A549 (cell line): ENCODE measurements at regions not wholly inside any gene's neighbourhood (a gene's known extent, or its start where the extent isn't known, plus 50 kb on each side); places are given as distances from the start of the nearest gene placed in this dataset.

Source experiments
- EP300 ChIP-seq, 2 experiments: fragments of >200 bp; sonication (Bioruptor Twin); formaldehyde crosslinking; IDR thresholded peaks; 2 replicates in 1 of 2; 3 replicates in 1 of 2; pipeline ENCODE4 v1.6.1; 2016 to 2017
- JUN ChIP-seq, 2 experiments: fragments of >200 bp; sonication (Bioruptor Twin); formaldehyde crosslinking; IDR thresholded peaks; 2 replicates in 1 of 2; 3 replicates in 1 of 2; pipeline ENCODE4 v1.6.1; 2016 to 2017
- KDM5A ChIP-seq: fragments of 200-600 bp; sonication (generic); IDR thresholded peaks from 2 replicates; pipeline ENCODE4 v1.6.1; 2016; ENCODE audit warnings: antibody characterized with exemption, mild to moderate bottlenecking
- PHF8 ChIP-seq: fragments of 200-600 bp; sonication (generic); IDR thresholded peaks from 2 replicates; pipeline ENCODE4 v1.6.1; 2016; ENCODE audit warnings: low read depth, mild to moderate bottlenecking, antibody characterized with exemption, moderate library complexity, borderline replicate concordance
- SMC3 ChIP-seq: fragments of >200 bp; sonication (Bioruptor Twin); formaldehyde crosslinking; IDR thresholded peaks from 3 replicates; pipeline ENCODE4 v1.6.1; 2018; ENCODE audit warnings: inconsistent platforms
- SREBF2 ChIP-seq: fragments of 450-650 bp; IDR thresholded peaks from 2 replicates; pipeline ENCODE4 v1.6.1; 2014; ENCODE audit warnings: mild to moderate bottlenecking, moderate library complexity
- TF ChIP-seq, protein P1 (sequence below): fragments of >200 bp; sonication (Bioruptor Twin); formaldehyde crosslinking; IDR thresholded peaks from 3 replicates; pipeline ENCODE4 v1.5.1; 2016
- TF ChIP-seq, protein P2 (sequence below): fragments of 450-650 bp; IDR thresholded peaks from 2 replicates; pipeline ENCODE4 v1.6.1; 2014; ENCODE audit warnings: antibody characterized with exemption
- TF ChIP-seq, protein P3 (sequence below): fragments of >200 bp; sonication (Bioruptor Twin); formaldehyde crosslinking; IDR thresholded peaks from 3 replicates; pipeline ENCODE4 v1.6.1; 2016

DNA sequence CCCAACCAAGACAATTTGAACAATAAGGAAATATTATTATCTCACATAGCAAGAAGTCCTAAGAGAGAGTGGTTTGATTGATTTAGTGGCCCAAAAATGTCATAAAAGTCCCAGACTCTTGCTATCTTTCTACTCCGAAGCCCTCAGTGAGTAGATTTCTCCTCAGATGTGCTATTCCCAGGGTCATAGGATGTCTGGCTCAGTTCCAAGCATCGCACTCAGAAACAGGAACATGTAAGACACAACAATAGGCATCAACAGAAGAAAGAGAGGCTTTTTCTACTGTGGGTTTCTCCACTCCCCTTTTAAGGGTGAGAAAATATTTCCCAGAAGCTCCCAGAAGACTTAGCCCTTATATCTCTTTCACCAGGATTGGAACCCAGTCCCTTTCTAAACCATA, 188.1 kb upstream of the CDKN3 start:
- TF ChIP-seq, protein P1, sequence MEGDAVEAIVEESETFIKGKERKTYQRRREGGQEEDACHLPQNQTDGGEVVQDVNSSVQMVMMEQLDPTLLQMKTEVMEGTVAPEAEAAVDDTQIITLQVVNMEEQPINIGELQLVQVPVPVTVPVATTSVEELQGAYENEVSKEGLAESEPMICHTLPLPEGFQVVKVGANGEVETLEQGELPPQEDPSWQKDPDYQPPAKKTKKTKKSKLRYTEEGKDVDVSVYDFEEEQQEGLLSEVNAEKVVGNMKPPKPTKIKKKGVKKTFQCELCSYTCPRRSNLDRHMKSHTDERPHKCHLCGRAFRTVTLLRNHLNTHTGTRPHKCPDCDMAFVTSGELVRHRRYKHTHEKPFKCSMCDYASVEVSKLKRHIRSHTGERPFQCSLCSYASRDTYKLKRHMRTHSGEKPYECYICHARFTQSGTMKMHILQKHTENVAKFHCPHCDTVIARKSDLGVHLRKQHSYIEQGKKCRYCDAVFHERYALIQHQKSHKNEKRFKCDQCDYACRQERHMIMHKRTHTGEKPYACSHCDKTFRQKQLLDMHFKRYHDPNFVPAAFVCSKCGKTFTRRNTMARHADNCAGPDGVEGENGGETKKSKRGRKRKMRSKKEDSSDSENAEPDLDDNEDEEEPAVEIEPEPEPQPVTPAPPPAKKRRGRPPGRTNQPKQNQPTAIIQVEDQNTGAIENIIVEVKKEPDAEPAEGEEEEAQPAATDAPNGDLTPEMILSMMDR, result no peak
- TF ChIP-seq PHF8 (no peak), EP300 (IDR thresholded peaks at IDR 0.05) (no peak), KDM5A (no peak), SMC3 (no peak), JUN (IDR thresholded peaks at IDR 0.05) (no peak), SREBF2 (no peak)
- TF ChIP-seq, protein P2, sequence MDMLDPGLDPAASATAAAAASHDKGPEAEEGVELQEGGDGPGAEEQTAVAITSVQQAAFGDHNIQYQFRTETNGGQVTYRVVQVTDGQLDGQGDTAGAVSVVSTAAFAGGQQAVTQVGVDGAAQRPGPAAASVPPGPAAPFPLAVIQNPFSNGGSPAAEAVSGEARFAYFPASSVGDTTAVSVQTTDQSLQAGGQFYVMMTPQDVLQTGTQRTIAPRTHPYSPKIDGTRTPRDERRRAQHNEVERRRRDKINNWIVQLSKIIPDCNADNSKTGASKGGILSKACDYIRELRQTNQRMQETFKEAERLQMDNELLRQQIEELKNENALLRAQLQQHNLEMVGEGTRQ, result no peak
- TF ChIP-seq, protein P3, sequence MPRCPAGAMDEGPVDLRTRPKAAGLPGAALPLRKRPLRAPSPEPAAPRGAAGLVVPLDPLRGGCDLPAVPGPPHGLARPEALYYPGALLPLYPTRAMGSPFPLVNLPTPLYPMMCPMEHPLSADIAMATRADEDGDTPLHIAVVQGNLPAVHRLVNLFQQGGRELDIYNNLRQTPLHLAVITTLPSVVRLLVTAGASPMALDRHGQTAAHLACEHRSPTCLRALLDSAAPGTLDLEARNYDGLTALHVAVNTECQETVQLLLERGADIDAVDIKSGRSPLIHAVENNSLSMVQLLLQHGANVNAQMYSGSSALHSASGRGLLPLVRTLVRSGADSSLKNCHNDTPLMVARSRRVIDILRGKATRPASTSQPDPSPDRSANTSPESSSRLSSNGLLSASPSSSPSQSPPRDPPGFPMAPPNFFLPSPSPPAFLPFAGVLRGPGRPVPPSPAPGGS, result no peak
